SK-N-SH (cell line): ENCODE measurements at regions not wholly inside any gene's neighbourhood (a gene's known extent, or its start where the extent isn't known, plus 50 kb on each side); places are given as distances from the start of the nearest gene placed in this dataset.

ENCODE experiments used
- MEF2A ChIP-seq: IDR thresholded peaks from 2 replicates; pipeline ENCODE4 v1.4.0; 2012; ENCODE audit warnings: low read depth, borderline replicate concordance
- REST ChIP-seq: IDR thresholded peaks from 2 replicates; pipeline ENCODE4 v1.6.1; 2012; ENCODE audit warnings: mild to moderate bottlenecking, low read depth, low read length, moderate library complexity

- TF ChIP-seq REST (no peak), MEF2A (no peak)
These were observed 466.2 kb downstream of the TSHZ3 start for GRCh38 chr19:30883071-30883470.
